Gastroesophageal sphincter (tissue), 3 donors: ENCODE measurements at regions not wholly inside any gene's neighbourhood (a gene's known extent, or its start where the extent isn't known, plus 50 kb on each side); places are given as distances from the start of the nearest gene placed in this dataset.

Experiments
- EP300 ChIP-seq: sonication (generic); formaldehyde crosslinking; IDR thresholded peaks from one replicate; pipeline ENCODE4 v1.6.1; 2017; ENCODE audit warnings: antibody characterized with exemption, mild to moderate bottlenecking
- POLR2A ChIP-seq, 2 donors: fragments of 450-650 bp; IDR thresholded peaks; one replicate each; pipeline ENCODE4 v1.6.1; 2017; ENCODE audit warnings: antibody characterized with exemption in 2 of 2, mild to moderate bottlenecking in 2 of 2, moderate library complexity in 1 of 2
- TF ChIP-seq, protein P1 (sequence below), 4 experiments: fragments of 200-600 bp in 2 of 4; fragments of 450-650 bp in 2 of 4; sonication (generic) in 1 of 4; IDR thresholded peaks; one replicate each; pipeline ENCODE4 v1.5.1; 2017 to 2019; ENCODE audit warnings: antibody characterized with exemption in 4 of 4, mild to moderate bottlenecking in 2 of 4, moderate library complexity in 2 of 4

DNA sequence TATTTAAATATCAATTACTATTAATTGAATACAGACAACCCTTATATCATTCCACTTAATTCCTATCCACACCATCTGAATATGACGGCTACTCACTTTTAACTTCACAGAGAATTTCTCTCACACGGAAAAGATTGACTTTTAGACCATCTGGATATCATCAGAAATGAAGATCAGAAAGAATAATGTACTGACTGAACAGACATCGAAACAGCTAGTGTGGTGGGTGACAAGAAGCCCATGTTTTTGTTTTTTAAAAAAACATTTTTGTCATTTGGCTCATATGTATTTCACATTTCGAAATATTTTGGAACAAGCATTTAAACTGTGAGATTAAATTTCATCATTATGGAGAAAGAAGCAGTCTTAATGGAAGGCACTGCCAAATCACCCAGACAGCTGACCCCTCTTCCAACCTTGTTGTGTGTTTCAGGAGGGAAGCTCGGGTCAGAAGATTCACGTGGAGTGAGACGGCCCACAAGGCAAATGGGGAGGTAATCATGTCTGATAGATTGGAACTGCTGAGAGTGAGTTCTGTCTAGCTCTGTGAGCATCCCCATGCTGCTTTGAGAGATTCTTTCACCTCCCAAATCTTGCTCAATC, 204.2 kb upstream of the RASGEF1B start:
- TF ChIP-seq POLR2A (IDR thresholded peaks at IDR 0.05) (no peak), EP300 (no peak)
- TF ChIP-seq, protein P1, sequence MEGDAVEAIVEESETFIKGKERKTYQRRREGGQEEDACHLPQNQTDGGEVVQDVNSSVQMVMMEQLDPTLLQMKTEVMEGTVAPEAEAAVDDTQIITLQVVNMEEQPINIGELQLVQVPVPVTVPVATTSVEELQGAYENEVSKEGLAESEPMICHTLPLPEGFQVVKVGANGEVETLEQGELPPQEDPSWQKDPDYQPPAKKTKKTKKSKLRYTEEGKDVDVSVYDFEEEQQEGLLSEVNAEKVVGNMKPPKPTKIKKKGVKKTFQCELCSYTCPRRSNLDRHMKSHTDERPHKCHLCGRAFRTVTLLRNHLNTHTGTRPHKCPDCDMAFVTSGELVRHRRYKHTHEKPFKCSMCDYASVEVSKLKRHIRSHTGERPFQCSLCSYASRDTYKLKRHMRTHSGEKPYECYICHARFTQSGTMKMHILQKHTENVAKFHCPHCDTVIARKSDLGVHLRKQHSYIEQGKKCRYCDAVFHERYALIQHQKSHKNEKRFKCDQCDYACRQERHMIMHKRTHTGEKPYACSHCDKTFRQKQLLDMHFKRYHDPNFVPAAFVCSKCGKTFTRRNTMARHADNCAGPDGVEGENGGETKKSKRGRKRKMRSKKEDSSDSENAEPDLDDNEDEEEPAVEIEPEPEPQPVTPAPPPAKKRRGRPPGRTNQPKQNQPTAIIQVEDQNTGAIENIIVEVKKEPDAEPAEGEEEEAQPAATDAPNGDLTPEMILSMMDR (IDR thresholded peaks at IDR 0.05) = no peak
